Stromal cell of bone marrow (primary cell): ENCODE measurements at regions not wholly inside any gene's neighbourhood (a gene's known extent, or its start where the extent isn't known, plus 50 kb on each side); places are given as distances from the start of the nearest gene placed in this dataset.

Experiments used
- DNase-seq: peaks from one replicate; pipeline ENCODE4 v3.0.0-alpha.2; 2012; ENCODE audit warnings: low read depth

GRCh38 chr16:9374061-9374460 is 282.6 kb downstream of the HAPSTR1 start:
- DNase-seq, result no peak

- DNase-seq, result no peak
Measured at GRCh38 chr16:9378876-9379275, 287.4 kb downstream of the HAPSTR1 start.

- no peak for DNase-seq
Measured at GRCh38 chr16:9380221-9380620, 288.8 kb downstream of the HAPSTR1 start.

- no peak for DNase-seq
Measured at GRCh38 chr16:9381399-9381798, 290.0 kb downstream of the HAPSTR1 start.

- no peak for DNase-seq
Measured at GRCh38 chr16:9381905-9382304, 290.5 kb downstream of the HAPSTR1 start.

- DNase-seq, result no peak
Measured at GRCh38 chr16:9383281-9383680, 291.8 kb downstream of the HAPSTR1 start.

- no peak for DNase-seq
Measured at GRCh38 chr16:9384141-9384540, 292.7 kb downstream of the HAPSTR1 start.

GRCh38 chr16:9389543-9390207 is 298.2 kb downstream of the HAPSTR1 start:
- no peak for DNase-seq

- DNase-seq, result no peak
Measured at GRCh38 chr16:9392956-9393355, 301.5 kb downstream of the HAPSTR1 start.

GRCh38 chr16:9393591-9393990 is 302.1 kb downstream of the HAPSTR1 start:
- no peak for DNase-seq

GRCh38 chr16:9395958-9396359 is 304.5 kb downstream of the HAPSTR1 start:
- DNase-seq, result no peak

- no peak for DNase-seq
Measured at GRCh38 chr16:9399573-9399972, 308.1 kb downstream of the HAPSTR1 start.

- DNase-seq, result no peak
Measured at GRCh38 chr16:9401173-9401572, 309.7 kb downstream of the HAPSTR1 start.

GRCh38 chr16:9402293-9402860 is 310.9 kb downstream of the HAPSTR1 start:
- DNase-seq, result no peak

GRCh38 chr16:9404811-9405210 is 313.4 kb downstream of the HAPSTR1 start:
- no peak for DNase-seq

- DNase-seq, result no peak
Measured at GRCh38 chr16:9406038-9406712, 314.7 kb downstream of the HAPSTR1 start.

GRCh38 chr16:9407206-9407758 is 315.8 kb downstream of the HAPSTR1 start:
- no peak for DNase-seq

GRCh38 chr16:9408297-9408878 is 316.9 kb downstream of the HAPSTR1 start:
- no peak for DNase-seq

GRCh38 chr16:9409560-9410493 is 318.4 kb downstream of the HAPSTR1 start:
- no peak for DNase-seq

GRCh38 chr16:9411426-9411825 is 320.0 kb downstream of the HAPSTR1 start:
- no peak for DNase-seq

GRCh38 chr16:9412031-9412914 is 320.8 kb downstream of the HAPSTR1 start:
- no peak for DNase-seq
